ENCODE measurements at regions not wholly inside any gene's neighbourhood (a gene's known extent, or its start where the extent isn't known, plus 50 kb on each side); places are given as distances from the start of the nearest gene placed in this dataset.
A peak's percentile ranks its signal among the peaks of the same experiment; 100 is the strongest.

- no peak for DNase-seq
These were observed 268.8 kb upstream of the RPL38 start for GRCh38 chr17:73934696-73935095.

DNA sequence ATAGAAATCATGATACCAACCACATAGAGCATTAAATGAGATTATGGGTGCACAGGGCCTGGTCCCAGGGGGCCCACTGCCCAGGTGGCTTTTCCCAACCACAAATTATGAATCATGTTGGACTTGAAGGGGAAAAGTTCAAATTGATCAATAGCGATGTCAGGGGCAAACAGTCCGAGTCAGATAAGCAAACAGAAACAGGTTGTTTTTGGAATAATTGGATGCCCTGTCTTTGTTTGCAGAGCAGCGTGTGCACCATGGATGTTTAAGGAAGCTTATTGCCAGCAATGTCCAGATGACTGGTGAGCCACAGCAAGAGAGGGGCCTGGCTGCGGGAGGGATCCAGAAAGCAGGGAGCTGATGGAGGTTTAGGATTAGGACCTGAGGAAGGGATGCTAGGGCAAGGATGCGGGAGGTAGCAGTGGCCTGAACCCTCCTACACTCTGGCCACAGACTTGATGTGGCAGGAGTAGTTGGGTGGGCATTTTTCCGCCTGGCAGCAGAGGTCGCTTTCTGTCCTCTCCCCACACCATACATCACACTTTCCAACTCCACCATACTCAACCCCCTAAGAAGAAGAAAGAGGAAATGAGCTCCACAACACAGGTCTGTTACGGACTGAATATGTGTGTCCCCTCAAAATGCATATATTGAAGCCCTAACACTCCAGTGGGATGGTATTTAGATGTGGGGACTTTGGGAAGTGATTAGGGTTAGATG is 266.4 kb upstream of the RPL38 start:
- no peak for DNase-seq

DNA sequence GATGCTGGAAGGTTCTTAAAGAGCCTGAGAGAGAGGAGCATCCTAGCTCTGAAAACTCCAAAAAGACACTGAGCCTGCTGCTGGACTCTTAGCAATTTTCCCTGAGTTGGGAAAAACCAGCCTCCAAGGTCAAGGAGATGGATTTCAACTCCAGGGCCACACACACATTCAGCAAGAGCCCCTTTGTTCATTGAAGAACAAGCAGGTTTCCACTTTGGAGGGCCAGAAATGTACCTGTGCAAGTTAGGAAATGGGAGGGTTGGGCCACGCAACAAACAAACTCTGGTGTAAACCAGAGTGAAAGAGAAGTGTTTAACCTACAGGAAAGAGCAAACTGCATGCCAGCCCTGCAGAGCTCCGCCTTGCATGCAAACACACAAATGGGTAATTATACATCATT is 264.8 kb upstream of the RPL38 start:
- DNase-seq = no peak

DNA sequence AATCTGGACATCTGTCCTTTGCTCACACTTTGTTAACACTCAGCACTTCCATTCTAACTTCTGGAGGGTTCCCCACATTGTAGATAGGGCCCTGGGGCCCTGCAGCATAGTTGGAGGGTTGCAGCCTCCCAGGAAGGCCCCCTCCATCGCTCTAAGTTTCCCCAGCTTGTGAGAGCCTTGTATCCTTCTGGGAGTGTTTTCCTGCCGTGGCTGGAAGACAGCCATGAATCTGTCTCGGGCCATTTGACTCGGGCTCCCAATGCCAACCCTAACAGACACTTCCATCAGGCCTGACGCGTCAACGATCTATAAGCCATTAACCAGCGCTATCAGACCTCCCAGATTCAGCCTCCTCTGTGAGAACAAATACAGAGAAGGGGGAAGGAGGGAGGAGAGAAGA is 263.7 kb upstream of the RPL38 start:
- no peak for DNase-seq

GRCh38 chr17:73940511-73940910 is 263.0 kb upstream of the RPL38 start:
- DNase-seq = no peak

- no peak for DNase-seq
These were observed 261.5 kb upstream of the RPL38 start for GRCh38 chr17:73941919-73942530.

GRCh38 chr17:73942703-73943415 is 260.6 kb upstream of the RPL38 start:
- DNase-seq = no peak

GRCh38 chr17:73943416-73944110 is 259.9 kb upstream of the RPL38 start:
- no peak for DNase-seq

GRCh38 chr17:73944366-73944765 is 259.1 kb upstream of the RPL38 start:
- no peak for DNase-seq

DNA sequence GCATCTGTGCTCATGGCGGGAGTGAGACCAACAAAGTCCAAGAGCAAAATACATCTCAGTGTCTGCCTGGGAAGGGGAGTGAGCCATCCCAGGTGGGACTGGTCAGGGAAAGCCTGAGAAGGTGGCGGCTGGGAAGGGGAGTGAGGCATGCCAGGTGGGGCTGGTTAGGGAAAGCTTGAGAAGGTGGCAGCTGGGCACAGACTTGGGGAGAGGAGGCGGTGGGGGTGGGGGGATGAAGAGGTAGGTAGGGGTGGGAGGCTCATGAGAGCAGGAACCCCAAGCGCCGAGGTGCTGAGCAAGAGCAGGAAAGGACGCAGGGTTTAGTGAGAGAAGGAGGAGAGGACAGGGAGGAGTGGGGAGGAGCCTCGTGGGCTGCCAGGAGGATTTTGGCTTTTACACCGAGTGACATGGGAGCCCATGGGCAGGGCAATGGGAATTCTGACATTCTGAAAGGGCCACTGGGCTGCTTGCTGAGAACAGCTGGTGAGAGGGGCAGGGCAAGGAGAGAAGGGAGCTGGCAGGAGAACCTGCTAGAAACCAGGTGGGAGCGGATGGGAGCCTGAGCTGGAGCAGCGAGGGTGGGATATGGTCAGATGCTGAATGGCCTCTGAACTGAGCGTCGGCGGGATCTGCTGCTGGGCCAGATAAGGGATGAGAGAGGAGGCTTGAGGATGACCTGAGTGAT is 256.1 kb upstream of the RPL38 start:
- DNase-seq = no peak

GRCh38 chr17:73947966-73948355 is 255.5 kb upstream of the RPL38 start:
- DNase-seq = no peak

DNA sequence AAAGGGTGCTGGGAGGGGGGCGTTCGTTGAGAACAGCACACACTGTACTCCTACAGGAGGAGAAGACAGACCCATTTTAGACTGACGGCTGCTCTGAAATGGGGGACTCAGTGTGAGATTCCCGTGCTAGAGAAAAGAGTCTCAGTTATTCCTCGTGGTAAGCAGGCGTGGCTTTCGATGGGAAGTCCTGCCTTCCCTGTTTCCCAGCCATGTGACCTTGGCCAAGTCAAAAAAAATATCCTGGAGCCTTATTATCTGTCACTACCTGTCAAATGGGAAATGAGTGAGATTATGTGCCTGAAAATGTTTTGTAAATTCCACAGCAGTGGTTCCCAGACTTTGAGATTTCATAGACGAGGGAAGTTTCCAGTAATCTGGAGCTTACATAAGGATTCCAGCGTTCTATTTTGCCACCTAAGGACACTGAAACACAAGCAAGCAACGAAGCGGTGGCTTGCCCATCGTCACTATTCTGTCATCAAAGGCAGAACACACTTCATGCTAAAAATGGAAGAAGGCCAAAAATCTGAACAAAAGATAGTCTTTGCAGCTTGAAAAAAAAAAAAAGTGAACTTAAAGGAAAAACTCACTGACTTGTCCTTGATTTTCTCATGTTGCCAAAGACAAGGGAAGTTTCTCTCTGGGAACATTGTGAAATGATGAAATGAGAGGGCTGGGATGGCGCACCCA is 253.4 kb upstream of the RPL38 start:
- DNase-seq = no peak

- no peak for DNase-seq
These were observed 252.9 kb upstream of the RPL38 start for GRCh38 chr17:73950593-73950914.

GRCh38 chr17:73952082-73952479 is 251.4 kb upstream of the RPL38 start:
- no peak for DNase-seq

DNA sequence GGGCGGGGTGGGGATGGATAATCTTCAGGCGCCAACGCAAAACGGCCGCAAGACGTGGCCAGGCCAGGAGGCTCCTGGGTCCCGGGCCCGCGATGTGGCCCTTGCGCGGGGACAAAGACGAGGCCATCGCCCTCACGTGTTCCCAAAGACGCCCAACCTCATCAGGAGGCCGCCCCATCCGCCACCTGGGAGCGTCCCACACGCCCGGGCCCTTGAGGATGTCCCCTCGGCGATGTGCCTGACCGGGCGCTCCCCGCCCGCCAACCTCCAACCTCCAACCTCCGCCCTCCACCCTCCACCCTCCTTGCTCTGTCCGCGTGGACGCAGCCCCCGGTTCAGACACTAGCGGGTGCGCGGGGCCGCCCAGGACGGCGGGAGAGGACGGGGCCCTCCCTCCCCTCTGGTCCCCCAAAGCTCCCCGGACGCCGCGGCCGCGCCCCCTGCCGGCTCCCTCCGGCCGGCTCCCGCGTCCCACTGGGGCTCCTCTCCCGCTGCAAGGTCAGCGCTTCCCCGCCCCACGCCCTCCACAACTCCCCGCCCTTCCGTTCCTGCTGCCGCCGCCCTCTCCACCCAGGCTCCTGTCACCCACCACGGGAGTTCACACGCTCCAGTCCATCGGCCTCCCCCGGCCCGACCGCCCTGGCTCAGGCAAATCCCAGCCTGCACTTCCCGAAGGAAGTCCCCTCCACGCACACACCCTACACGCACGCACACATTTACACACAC is 250.8 kb upstream of the RPL38 start:
- peak in 1 of 5 experiments; percentile 11 for DNase-seq

DNA sequence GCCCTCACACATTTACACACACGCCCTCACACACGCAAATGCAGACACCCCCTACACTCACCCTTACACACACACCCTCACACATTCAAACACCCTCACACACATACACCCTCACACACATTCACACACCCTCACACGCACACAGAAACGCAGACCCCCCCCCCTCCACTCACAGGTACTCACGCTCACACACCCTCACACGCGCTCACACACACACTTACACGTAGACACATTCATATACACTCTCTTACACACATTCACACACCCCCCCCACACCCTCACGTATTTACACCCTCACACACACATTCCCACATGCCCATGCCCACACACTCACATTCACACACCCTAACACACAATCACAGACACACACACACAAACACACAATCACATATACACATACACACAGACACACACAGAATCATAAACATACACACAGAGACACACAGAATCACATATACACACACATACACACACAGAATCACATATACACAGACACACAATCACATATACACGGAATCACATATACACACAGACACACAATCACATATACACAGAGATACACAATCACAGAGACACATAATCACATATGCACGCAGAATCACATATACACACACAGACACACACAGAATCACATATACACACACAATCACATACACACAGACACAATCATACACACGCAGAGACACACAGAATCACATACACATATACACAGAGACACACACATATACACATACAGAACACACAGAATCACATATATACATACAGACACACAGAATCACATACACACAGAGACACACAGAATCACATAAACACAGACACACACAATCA is 250.1 kb upstream of the RPL38 start:
- no peak for DNase-seq

DNA sequence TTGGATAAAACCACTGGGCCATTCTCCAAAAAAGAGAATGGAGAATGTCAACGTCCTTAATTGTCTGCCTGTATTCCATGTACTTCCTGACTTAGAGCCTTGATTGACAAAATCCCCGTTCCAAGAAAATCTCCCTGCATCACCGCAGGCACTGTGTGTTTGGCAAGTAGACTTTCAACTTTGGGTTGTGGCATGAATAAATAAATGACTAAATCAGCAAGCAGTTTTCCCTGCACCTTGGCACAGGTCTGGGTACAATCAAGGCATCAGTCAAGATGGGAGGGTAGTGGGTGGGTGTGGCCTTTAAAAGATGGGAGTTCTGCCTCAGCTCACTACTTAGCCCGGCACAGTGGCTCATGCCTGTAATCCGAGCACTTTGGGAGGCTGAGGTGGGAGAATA is 248.5 kb upstream of the RPL38 start:
- DNase-seq = no peak

DNA sequence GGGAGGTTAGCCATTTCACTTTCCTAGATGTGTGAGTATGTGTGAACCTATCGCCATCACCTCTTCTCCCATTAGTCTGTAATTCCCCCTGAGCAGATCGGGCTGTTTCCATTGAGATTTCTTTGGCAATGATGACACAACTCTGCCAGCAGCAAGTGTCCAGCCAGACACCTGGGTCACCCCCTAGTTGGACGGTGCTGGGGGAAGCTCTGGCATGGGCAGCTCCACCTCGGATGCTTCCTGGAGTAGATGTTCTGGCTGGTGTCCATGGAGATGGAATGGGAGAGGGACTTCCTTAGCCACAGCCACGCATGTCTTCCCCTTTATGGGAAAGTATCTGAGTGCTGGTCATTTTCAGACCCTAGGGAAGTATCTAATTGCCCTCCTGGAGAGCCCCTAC is 247.9 kb upstream of the RPL38 start:
- no peak for DNase-seq

- no peak for DNase-seq
These were observed 247.3 kb upstream of the RPL38 start for GRCh38 chr17:73956169-73956568.

- DNase-seq = peak in 3 of 5 experiments; percentile 15 to 35 (median 22)
These were observed 246.6 kb upstream of the RPL38 start for GRCh38 chr17:73956595-73957465.
